Testis (tissue), 2 donors: ENCODE measurements at regions not wholly inside any gene's neighbourhood (a gene's known extent, or its start where the extent isn't known, plus 50 kb on each side); places are given as distances from the start of the nearest gene placed in this dataset.

ENCODE experiments used
- CTCF ChIP-seq, 3 experiments: fragments of 450-650 bp in 2 of 3; fragments of 200-600 bp in 1 of 3; sonication (generic) in 1 of 3; IDR thresholded peaks; one replicate each; pipeline ENCODE4 v1.5.1; 2016 to 2019; ENCODE audit warnings: antibody characterized with exemption in 3 of 3, mild to moderate bottlenecking in 2 of 3, moderate library complexity in 1 of 3
- POLR2A ChIP-seq: fragments of 450-650 bp; IDR thresholded peaks from one replicate; pipeline ENCODE4 v1.6.1; 2017; ENCODE audit warnings: antibody characterized with exemption, mild to moderate bottlenecking, moderate library complexity

GRCh38 chr22:48516571-48516970 is 1311.1 kb downstream of the BRD1 start:
- TF ChIP-seq CTCF (IDR thresholded peaks at IDR 0.05) (no peak), POLR2A (no peak)
